KMS-11 (cell line): ENCODE measurements at regions not wholly inside any gene's neighbourhood (a gene's known extent, or its start where the extent isn't known, plus 50 kb on each side); places are given as distances from the start of the nearest gene placed in this dataset.

ENCODE experiments used
- H2AFZ ChIP-seq: fragments of 200-600 bp; sonication (generic); 2 replicates; pipeline ENCODE4 v1.6.1; 2016; ENCODE audit warnings: antibody characterized with exemption, mixed run types, low read depth
- H3K27ac ChIP-seq: fragments of 200-600 bp; sonication (generic); 2 replicates; pipeline ENCODE4 v1.6.1; 2016; ENCODE audit warnings: mild to moderate bottlenecking, mixed run types
- H3K27me3 ChIP-seq: fragments of 200-600 bp; sonication (generic); 2 replicates; pipeline ENCODE4 v1.6.1; 2017; ENCODE audit warnings: mild to moderate bottlenecking, low read depth, mixed run types, moderate library complexity; ENCODE audit not compliant: insufficient read depth
- H3K36me3 ChIP-seq: fragments of 200-600 bp; sonication (generic); 2 replicates; pipeline ENCODE4 v1.6.1; 2017; ENCODE audit warnings: mild to moderate bottlenecking, mixed run types; ENCODE audit not compliant: insufficient read depth
- H3K4me1 ChIP-seq: fragments of 200-600 bp; sonication (generic); 2 replicates; pipeline ENCODE4 v1.6.1; 2016; ENCODE audit warnings: mild to moderate bottlenecking, low read depth, mixed run types; ENCODE audit not compliant: poor library complexity, severe bottlenecking
- H3K4me2 ChIP-seq: fragments of 200-600 bp; sonication (generic); 2 replicates; pipeline ENCODE4 v1.7.0; 2016; ENCODE audit warnings: mild to moderate bottlenecking, mixed run types
- H3K4me3 ChIP-seq: fragments of 200-600 bp; sonication (generic); IDR thresholded peaks from 2 replicates; pipeline ENCODE4 v1.6.1; 2017; ENCODE audit warnings: low read depth, low read length, mixed read lengths; ENCODE audit not compliant: insufficient read depth
- H3K79me2 ChIP-seq: fragments of 200-600 bp; sonication (generic); 2 replicates; pipeline ENCODE4 v1.6.1; 2016; ENCODE audit warnings: low read depth, mixed run types; ENCODE audit not compliant: insufficient read depth
- H3K9ac ChIP-seq: fragments of 200-600 bp; sonication (generic); 2 replicates; pipeline ENCODE4 v1.6.1; 2016; ENCODE audit warnings: mild to moderate bottlenecking, mixed run types
- H4K20me1 ChIP-seq: fragments of 200-600 bp; sonication (generic); 2 replicates; pipeline ENCODE4 v1.6.1; 2016; ENCODE audit warnings: mild to moderate bottlenecking, mixed run types; ENCODE audit not compliant: insufficient read depth
- TF ChIP-seq, protein P1 (sequence below): fragments of 200-600 bp; sonication (generic); conservative IDR thresholded peaks from 2 replicates; pipeline ENCODE4 v1.6.1; 2017; ENCODE audit warnings: low read depth, mild to moderate bottlenecking, antibody characterized with exemption, low read length, moderate library complexity, mixed read lengths

DNA sequence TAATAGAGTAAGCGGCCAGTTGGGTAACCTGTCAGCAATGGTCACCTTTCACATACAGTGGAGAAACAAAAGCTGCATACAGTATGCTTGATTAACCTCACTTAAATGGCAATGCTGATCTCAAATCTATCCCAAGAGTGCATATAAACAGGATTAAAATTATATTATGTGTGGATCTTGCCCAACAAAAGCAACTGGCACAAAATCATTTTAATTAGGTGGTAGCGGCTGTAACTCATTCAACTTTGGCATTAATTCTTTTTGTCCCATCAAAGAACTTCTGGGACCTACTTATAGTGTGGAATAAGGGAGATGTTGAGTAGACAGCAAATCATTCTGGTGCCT is 167.8 kb upstream of the VRK2 start:
- no peaks in the 10 kb centered on the region for H3K4me1 ChIP-seq
- no peaks in the 10 kb centered on the region for H4K20me1 ChIP-seq
- no peak overlapping the region for H3K4me2 ChIP-seq
- no peak overlapping the region for H2AFZ ChIP-seq
- TF ChIP-seq, protein P1, sequence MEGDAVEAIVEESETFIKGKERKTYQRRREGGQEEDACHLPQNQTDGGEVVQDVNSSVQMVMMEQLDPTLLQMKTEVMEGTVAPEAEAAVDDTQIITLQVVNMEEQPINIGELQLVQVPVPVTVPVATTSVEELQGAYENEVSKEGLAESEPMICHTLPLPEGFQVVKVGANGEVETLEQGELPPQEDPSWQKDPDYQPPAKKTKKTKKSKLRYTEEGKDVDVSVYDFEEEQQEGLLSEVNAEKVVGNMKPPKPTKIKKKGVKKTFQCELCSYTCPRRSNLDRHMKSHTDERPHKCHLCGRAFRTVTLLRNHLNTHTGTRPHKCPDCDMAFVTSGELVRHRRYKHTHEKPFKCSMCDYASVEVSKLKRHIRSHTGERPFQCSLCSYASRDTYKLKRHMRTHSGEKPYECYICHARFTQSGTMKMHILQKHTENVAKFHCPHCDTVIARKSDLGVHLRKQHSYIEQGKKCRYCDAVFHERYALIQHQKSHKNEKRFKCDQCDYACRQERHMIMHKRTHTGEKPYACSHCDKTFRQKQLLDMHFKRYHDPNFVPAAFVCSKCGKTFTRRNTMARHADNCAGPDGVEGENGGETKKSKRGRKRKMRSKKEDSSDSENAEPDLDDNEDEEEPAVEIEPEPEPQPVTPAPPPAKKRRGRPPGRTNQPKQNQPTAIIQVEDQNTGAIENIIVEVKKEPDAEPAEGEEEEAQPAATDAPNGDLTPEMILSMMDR, result no peak
- no peak overlapping the region for H3K4me3 ChIP-seq
- H3K27me3 ChIP-seq, result no peaks in the 10 kb centered on the region
- no peaks in the 10 kb centered on the region for H3K36me3 ChIP-seq
- no peak overlapping the region for H3K27ac ChIP-seq
- H3K9ac ChIP-seq, result no peak overlapping the region
- H3K79me2 ChIP-seq, result no peaks in the 10 kb centered on the region

DNA sequence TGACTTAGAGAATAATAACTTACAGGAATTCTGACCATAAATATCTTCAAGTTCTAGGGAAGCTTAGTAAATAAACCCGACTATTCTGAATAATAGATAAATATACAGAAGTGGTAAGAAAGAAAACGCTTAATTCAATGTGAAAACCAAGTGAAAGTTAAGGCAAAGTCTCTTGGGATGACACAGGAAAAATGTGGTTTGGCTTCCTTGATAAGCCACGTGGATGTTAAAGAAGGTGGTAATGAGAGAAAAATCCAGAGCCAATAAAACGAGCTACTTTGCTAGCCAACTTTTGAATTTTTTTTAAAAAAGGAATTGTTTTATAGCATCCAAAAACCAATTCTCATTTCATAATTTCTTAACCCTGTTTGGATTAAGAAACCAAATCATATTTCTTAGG is 166.2 kb upstream of the VRK2 start:
- Histone ChIP-seq H2AFZ (no peak overlapping the region), H3K79me2 (no peaks in the 10 kb centered on the region), H3K27ac (no peak overlapping the region), H3K27me3 (no peaks in the 10 kb centered on the region), H3K4me1 (no peaks in the 10 kb centered on the region), H4K20me1 (no peaks in the 10 kb centered on the region), H3K36me3 (no peaks in the 10 kb centered on the region), H3K4me2 (no peak overlapping the region), H3K9ac (no peak overlapping the region), H3K4me3 (no peak overlapping the region)
- TF ChIP-seq, protein P1, result no peak

DNA sequence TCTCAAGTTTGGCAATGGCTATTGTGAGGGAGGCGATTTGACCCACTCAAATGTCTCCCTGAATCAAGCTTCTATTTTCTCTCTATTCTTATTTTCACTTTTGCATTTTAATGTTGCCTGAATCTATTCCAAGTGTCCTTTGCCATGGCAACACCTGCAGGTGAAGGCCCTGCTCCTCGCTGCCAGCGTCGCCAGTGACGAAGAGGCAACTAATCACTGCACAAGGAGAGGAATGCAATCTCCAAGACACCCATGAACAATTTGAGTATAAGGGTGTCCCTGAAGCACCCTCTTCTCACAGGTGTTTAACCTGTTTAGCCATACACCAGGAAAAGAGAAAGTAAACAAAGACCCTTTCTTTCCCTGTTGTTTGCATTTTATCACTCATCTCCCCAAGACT is 165.6 kb upstream of the VRK2 start:
- Histone ChIP-seq H3K4me1 (no peaks in the 10 kb centered on the region), H3K36me3 (no peaks in the 10 kb centered on the region), H3K4me2 (no peak overlapping the region), H3K79me2 (no peaks in the 10 kb centered on the region), H3K9ac (no peak overlapping the region), H3K27me3 (no peaks in the 10 kb centered on the region), H3K4me3 (no peak overlapping the region), H4K20me1 (no peaks in the 10 kb centered on the region), H3K27ac (no peak overlapping the region), H2AFZ (no peak overlapping the region)
- TF ChIP-seq, protein P1, result no peak

DNA sequence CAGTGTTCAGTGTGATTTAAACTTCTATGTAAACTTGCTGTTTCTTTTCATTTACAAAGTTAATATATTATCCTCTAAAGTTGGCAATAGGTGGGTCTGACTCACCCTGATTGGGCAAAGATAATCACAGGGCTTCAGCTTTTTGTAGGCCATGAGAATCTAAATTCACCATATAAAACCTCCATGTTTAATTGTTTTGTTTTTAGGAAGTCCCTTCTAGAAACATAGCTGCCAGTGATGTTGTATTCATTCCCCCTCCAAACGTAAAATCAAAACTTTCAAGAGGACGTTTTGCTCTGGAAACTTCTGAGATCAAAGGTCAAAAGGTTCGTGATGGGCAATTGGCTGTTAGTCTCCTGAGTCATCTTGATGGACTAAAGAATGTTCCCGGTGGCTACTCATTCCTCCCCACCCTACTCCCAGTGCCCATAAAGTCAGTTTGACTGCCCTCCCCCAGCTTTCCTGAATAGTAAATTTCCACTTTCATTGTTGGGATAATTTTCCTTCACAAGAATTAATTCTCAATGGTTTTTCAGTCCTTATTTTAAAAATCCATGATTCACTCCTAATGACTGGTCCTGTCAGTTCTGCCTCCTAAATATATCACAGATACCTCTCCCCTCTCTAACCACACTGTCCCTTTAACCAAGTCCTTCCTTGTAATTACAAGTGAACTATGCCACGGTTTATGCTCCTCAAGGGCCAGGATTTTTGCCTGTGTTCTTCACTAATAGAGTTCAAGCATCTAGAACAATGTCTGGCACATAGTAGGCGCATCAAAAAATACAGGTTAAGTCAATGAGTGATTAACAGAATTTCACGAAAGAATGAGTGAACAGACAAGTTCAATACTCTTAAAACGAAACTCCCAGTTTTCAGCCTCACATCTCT is 164.4 kb upstream of the VRK2 start:
- Histone ChIP-seq H3K79me2 (no peaks in the 10 kb centered on the region), H3K4me1 (no peaks in the 10 kb centered on the region), H3K27me3 (no peaks in the 10 kb centered on the region), H3K9ac (no peak overlapping the region), H2AFZ (no peak overlapping the region), H3K27ac (no peak overlapping the region), H4K20me1 (no peaks in the 10 kb centered on the region), H3K4me3 (no peak overlapping the region), H3K36me3 (no peaks in the 10 kb centered on the region), H3K4me2 (no peak overlapping the region)
- TF ChIP-seq, protein P1, result no peak
